ENCODE measurements at regions not wholly inside any gene's neighbourhood (a gene's known extent, or its start where the extent isn't known, plus 50 kb on each side); places are given as distances from the start of the nearest gene placed in this dataset.

DNA sequence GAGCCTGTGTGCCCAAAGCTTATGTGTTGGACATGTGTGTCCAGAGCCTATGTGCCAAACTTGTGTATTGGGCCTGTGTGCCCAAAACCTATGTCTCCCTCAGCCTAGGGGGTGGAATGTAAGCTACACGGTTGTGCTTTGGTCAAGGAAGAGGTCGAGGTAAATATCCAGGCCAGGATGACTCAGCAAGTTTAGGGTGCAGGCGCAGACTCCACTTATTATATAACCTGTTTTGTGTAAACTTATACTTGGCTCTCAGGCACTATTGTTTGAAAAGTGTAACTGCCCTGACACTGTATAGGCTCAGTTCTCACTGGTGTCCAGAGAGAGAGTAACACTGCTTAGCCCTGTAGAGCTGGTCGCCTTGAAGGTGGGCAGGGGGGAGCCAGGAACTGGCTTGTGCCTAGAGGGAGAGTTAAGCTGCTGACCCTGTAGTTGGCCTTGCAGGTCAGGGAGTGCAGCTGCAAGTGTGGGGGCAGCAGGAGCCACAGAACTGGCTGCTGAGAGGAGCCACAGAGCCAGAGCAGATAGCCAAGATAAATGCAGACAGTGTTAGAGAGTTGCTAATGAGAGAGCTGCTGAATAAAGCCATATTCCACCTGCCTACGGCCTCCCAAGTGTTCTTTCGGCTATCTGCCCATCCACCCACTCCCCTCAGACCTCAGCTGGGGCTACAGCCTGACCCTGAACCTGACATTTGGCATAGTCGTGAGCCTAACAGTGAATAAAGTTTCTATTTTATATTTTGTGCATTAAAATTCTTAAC lies 517.2 kb upstream of the SLITRK1 start:
- DNase-seq = no peak

DNA sequence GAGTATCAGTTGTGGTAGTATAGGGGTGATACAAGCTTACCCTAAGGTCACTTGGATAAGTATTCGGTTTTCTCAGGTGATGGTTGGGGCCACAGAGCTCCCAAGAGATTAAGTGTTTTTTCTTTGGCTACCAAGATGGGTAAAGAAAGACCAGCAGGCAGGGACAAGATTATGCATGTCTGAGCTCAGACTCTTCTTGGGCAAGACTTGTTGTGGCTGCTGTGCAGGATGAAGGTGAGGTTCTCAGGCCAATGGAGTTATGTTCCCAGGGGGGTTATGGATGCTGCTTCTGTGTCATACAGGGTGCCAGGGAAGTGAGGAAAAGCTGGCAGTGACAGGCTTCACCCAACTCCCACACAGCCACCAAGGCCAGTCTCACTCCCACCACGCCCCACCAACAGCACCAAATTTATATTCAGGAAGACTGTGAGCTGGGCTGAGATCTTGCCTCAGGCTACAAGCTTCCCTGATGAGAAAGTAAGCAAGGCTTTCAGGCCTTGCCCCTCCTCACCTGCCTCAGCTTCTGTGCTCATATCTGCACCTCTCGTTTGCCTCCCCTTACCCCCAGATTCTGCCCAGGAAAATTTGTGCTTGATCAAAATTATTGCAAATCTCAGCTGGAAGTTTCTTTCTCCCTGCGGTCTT lies 511.8 kb upstream of the SLITRK1 start:
- DNase-seq = no peak

- no peak for DNase-seq
Observed at GRCh38 chr13:84380866-84381265, 498.6 kb upstream of the SLITRK1 start.

DNA sequence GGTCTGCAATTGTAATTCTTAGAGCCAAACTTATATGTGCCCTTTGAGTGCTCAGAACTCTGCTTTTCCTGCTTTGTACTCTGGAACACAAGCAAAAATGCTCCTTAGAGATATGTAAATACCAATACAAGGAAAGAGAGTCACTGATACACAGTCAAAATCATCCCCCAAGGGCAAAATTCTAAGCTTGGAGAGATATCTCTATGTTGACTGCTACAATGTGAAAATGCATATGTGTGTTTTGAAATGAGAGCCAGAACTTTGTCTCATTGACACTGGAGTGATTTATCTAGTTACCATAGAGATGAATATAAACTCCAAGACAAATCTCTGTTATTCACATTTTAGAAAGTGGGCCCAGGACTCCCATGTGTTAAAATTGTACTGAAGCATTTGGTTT lies 494.8 kb upstream of the SLITRK1 start:
- DNase-seq = no peak

DNA sequence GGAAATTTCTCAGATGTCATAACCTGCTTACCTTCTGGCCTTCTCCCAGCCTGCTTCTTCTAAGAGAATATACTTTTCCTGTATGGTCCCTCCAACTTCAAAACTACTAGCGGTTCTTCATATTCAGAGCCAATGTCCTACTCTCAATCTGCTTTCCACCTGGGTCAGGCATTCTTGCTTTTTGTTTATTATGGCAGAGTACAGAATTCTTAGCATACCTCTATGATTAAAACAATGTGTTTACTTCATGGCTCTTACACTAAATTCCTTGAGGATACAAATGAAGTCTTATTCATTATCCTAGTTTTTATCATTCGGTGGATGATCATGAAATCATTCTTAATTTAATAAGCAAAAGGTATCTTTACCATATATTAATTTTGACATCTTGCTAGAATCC lies 484.2 kb upstream of the SLITRK1 start:
- no peak for DNase-seq

- no peak for DNase-seq
Observed at GRCh38 chr13:84362777-84363176, 480.5 kb upstream of the SLITRK1 start.

DNA sequence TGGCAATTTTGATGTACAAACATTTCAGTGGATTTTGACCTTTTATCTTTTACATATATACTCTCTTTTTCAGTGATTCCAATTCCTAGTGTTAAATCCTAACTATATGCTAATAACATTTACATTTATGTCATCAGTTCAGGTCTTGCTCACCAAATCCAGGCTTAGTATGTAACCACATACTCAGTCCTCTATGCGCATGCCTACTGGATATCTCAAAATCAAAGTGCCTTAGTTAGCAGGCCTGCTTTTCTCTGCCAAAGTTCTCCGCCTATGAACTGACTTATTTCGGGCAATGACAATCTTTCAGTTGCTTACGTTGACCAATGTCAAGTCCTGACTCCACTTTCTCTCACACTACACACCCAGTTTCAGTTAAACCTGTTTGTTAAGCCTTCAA lies 478.5 kb upstream of the SLITRK1 start:
- no peak for DNase-seq

- no peak for DNase-seq
Observed at GRCh38 chr13:84358601-84359000, 476.3 kb upstream of the SLITRK1 start.

DNA sequence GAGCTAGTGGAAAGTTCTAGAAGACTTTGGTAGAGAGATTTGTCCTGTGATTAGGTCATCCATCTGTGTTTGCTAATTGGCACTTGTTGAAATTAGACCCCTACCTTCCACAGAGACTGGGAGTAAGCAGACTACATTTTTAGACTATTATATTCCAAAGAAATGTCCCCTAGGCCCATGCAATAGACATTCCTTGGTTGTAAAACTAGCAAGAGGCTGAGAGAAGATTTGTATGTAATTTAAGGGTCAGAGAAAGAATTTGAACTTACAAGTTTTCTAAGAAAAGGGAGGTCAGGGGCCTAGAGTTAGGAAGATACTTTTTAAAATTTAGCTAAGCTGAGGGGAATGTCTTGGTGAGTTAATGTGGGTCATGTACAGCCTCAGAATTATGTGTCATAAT lies 470.7 kb upstream of the SLITRK1 start:
- no peak for DNase-seq

DNA sequence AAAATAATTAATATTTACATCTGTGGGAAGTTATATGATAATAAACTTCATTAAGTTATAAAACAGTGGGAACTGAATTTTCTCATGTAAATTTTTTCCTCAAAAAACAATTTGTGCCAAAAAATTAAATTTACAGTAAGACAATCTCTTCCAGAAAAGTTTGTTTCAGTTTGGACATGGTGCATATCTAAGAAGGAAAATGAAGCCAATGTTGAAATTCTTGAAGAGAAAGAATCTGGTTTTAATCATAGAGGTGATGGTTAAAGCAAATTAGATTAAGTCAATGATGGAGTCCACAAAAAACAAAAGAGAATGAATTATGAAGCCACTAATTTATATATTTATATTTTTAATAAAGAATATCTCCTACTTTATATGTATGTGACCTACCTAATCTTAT lies 457.2 kb upstream of the SLITRK1 start:
- DNase-seq = no peak

- DNase-seq = no peak
Observed at GRCh38 chr13:84332346-84332745, 450.1 kb upstream of the SLITRK1 start.

DNA sequence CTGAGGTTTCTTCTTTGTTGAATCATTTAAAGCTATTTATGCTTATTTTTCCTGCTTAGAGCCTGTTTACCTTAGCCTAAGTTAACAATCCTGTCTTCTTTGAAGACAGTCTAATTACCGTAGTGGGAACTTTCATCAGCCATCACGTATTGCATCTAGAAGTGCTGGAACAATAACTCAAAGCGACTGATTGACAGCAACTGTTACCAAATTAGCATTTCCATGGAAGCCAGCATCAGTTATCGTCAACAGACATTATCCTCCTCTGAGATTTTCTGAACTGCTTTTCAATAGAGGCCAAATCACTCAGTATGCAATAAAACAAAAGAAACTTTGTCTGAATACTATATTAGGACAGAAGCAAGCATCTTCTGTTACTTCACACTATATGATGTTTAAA lies 433.3 kb upstream of the SLITRK1 start:
- no peak for DNase-seq

- no peak for DNase-seq
Observed at GRCh38 chr13:84303035-84303434, 420.8 kb upstream of the SLITRK1 start.

GRCh38 chr13:84297251-84297650 lies 415.0 kb upstream of the SLITRK1 start:
- DNase-seq = no peak

DNA sequence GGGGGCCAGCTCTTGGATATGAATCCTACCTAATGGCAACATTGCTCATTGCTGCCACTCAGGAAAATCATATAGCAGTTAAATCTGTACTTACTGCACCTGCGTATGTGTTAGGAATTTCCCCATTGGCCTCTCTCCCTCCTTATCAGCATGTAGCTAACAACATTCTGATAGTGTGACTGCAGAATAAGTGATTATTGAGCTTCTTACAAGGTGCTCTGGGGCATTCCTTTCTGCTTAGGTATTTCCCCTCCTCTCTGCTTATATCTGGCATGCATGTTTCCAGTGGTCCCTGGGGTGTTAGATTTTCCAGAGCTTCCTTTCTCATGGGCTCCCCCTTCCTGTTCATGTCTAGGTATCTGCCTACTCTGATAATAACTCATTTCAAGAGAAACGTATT lies 414.1 kb upstream of the SLITRK1 start:
- no peak for DNase-seq

DNA sequence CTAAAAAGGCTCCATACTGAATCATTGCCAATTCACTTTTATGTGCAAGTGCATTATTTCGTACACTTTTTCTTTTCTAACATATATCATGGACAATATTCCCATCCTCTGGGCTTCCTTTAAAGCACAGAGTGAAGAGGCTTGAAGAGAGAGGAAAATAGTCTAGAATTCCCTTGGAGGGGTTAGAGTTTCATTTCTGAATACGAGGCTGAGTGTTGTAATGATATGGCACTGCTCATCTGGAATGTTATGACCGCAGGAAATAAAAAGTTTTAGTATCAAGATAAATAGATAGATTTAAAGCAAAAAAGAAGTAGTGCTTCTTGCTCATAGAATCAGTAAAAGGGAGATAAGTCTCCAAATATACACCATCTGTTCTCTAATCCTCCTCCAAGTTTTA lies 412.3 kb upstream of the SLITRK1 start:
- no peak for DNase-seq

DNA sequence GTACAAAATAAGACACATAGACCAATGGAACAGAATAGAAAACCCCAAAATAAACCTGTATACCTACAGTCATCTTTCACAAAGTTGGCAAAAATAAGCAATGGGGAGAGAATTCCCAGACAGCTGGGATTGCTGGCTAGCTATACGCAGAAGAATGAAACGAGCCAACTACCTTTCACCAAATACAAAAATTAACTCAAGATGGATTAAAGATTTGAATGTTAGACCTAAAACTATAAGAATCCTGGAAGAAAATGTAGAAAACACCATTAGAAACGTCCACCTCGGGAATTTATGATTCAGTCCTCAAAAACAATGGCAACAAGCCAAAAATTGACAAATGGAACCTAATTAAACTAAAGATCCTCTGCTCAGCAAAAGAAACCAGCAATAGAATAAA lies 408.1 kb upstream of the SLITRK1 start:
- DNase-seq = no peak

- DNase-seq = no peak
Observed at GRCh38 chr13:84279166-84279565, 396.9 kb upstream of the SLITRK1 start.

GRCh38 chr13:84272877-84273562 lies 390.7 kb upstream of the SLITRK1 start:
- no peak for DNase-seq

GRCh38 chr13:84265257-84265764 lies 383.0 kb upstream of the SLITRK1 start:
- no peak for DNase-seq

- no peak for DNase-seq
Observed at GRCh38 chr13:84263354-84264069, 381.2 kb upstream of the SLITRK1 start.

DNA sequence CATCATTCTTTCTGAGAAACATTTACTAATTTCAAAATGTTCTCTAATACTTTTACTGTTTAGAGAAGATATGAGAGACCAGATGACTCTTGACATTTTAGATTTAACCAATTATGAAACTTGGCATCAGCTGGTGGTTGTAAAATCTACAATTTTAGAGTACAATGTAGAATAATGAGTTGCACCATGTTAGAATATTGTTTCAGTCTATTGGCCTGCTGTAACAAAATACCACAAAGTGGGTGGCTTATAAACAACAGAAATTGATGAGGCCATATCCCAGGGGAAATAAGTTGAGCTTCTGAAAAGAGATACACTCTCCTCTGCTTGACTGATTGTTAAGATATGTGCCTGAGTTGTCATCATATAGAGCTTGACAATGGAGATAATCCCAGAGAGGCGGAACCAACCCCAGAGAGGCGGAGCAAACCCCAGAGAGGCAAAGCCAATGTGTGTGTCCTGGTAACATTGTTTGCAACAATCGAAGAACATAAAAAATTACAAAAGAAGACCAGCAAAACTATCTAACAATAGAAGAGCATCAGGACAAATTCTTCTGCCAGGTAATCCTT lies 373.0 kb upstream of the SLITRK1 start:
- DNase-seq = no peak

DNA sequence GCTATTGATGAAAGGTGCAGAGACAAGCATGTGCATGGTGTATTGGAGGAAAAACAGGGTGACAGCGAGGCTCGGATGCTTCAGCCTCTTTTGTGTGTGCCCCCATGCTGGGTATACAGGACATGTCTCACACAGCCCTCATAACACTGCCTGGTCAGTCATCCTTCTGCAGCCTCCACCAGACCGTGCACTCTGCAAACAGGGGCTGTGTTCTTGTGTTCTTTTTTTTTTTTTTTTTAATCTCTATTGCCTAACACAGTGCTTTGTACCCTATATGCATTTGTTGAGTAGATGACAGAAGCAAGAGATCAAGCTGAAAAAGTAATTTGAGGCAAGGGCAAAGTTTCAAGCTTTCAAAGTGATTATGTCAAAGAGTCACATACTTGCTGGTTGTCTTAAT lies 367.2 kb upstream of the SLITRK1 start:
- no peak for DNase-seq

All from activated effector memory CD4-positive, alpha-beta T cell treated with anti-CD3 and anti-CD28 coated beads, Interleukin-2, amount 50 U/mL, for 16 hours (primary cell).